MG63 (cell line): ENCODE measurements at regions not wholly inside any gene's neighbourhood (a gene's known extent, or its start where the extent isn't known, plus 50 kb on each side); places are given as distances from the start of the nearest gene placed in this dataset.

Experiments used
- DNase-seq: peaks from one replicate; pipeline ENCODE4 v3.0.0-alpha.2; 2020
- H3K27me3 ChIP-seq: fragments of 250-450 bp; sonication (Bioruptor Pico); 2 replicates; pipeline ENCODE4 v1.5.1; 2020; ENCODE audit warnings: mild to moderate bottlenecking, moderate library complexity
- H3K36me3 ChIP-seq: fragments of 250-450 bp; sonication (Bioruptor Pico); 2 replicates; pipeline ENCODE4 v1.5.1; 2020; ENCODE audit warnings: mild to moderate bottlenecking, moderate library complexity
- H3K4me3 ChIP-seq: fragments of 250-450 bp; sonication (Bioruptor Pico); 2 replicates; pipeline ENCODE4 v1.5.1; 2020; ENCODE audit warnings: mild to moderate bottlenecking, moderate library complexity
- H3K9me3 ChIP-seq: fragments of 250-450 bp; sonication (Bioruptor Pico); 2 replicates; pipeline ENCODE4 v1.5.1; 2020; ENCODE audit warnings: mild to moderate bottlenecking, moderate library complexity

- H3K9me3 ChIP-seq, result peaks cover 4% of the 10 kb centered on the region
- H3K27me3 ChIP-seq, result no peaks in the 10 kb centered on the region; the same call in 1 of the 2 replicates
- H3K4me3 ChIP-seq, result no peak overlapping the region
- DNase-seq, result no peak
- H3K36me3 ChIP-seq, result no peaks in the 10 kb centered on the region
These were observed 63.1 kb downstream of the TSN start for GRCh38 chr2:121818546-121818945.

DNA sequence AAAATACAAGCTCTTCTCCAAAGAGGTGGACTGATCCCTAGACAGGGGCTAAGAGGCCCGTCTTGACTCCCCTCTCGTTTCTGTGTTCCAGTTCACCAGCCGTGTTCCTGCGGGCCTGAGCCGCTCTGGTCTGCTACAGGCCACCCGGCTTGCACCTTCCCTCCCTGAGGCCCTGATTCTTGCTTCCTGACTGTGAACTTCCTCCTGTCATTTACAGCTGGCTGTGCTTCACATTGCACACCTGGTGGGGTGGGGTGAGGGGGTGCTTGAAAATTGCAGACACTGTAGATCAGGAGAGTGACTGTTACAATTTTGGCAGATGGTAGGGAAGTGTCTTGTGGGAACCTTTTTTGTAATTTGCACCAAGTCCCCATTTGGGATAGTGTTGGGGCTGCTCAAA lies 64.4 kb downstream of the TSN start:
- H3K36me3 ChIP-seq, result no peaks in the 10 kb centered on the region
- H3K9me3 ChIP-seq, result peaks cover 4% of the 10 kb centered on the region
- no peaks in the 10 kb centered on the region; the same call in 1 of the 2 replicates for H3K27me3 ChIP-seq
- no peak for DNase-seq
- no peak overlapping the region for H3K4me3 ChIP-seq

- Histone ChIP-seq H3K36me3 (no peaks in the 10 kb centered on the region), H3K9me3 (peaks cover 4% of the 10 kb centered on the region), H3K4me3 (no peak overlapping the region), H3K27me3 (no peaks in the 10 kb centered on the region; the same call in 1 of the 2 replicates)
- no peak for DNase-seq
These were observed 66.2 kb downstream of the TSN start for GRCh38 chr2:121821476-121822158.

DNA sequence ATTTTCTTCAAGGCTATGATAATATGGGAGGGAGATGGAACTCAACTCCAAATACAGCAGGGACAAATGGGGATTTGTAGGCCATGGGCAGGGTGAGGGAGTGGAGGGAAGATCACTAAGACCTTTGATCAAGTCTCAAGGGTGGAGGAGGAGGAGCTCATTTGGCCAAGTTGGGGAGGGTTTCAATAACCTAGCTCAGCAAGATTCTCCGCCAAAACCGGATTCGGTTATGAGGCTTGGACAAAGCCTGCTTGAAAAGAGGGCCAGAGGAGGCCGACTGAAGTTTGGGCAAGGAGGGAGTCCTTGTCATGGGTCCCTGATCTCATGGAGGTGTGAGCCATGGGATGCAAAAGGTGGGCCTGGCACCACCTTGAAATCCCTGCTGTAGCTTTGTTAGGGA lies 68.8 kb downstream of the TSN start:
- no peak for DNase-seq
- Histone ChIP-seq H3K27me3 (no peaks in the 10 kb centered on the region; the same call in 1 of the 2 replicates), H3K4me3 (no peak overlapping the region), H3K9me3 (no peaks in the 10 kb centered on the region), H3K36me3 (no peaks in the 10 kb centered on the region)

GRCh38 chr2:121825003-121825950 lies 69.8 kb downstream of the TSN start:
- H3K9me3 ChIP-seq, result no peaks in the 10 kb centered on the region
- no peak overlapping the region for H3K4me3 ChIP-seq
- no peaks in the 10 kb centered on the region for H3K36me3 ChIP-seq
- DNase-seq, result no peak
- no peaks in the 10 kb centered on the region; the same call in 1 of the 2 replicates for H3K27me3 ChIP-seq

DNA sequence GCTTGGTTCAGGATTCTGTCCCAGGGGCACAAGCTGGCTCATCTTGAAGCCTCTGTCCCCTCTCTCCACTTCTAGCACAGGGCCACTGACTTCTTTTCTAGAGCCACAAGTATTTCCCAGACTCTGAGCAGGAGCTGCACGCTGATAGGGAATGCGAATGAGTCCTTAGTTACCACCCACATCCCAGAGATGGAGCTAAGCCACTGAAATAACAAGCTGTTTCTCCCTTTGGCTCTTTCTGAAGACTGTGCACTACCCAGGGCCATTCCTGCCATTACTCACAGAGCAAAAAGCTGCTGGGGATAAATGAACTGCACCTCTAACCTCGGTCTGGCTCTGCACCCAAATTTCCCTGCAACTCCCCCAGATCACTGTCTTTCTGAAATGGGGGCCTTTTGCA lies 70.6 kb downstream of the TSN start:
- DNase-seq, result no peak
- Histone ChIP-seq H3K27me3 (no peaks in the 10 kb centered on the region; the same call in 1 of the 2 replicates), H3K9me3 (no peaks in the 10 kb centered on the region), H3K4me3 (no peak overlapping the region), H3K36me3 (no peaks in the 10 kb centered on the region)

GRCh38 chr2:121828281-121828731 lies 72.9 kb downstream of the TSN start:
- Histone ChIP-seq H3K9me3 (no peaks in the 10 kb centered on the region), H3K36me3 (no peaks in the 10 kb centered on the region), H3K4me3 (no peak overlapping the region), H3K27me3 (no peaks in the 10 kb centered on the region; the same call in 1 of the 2 replicates)
- DNase-seq, result no peak

DNA sequence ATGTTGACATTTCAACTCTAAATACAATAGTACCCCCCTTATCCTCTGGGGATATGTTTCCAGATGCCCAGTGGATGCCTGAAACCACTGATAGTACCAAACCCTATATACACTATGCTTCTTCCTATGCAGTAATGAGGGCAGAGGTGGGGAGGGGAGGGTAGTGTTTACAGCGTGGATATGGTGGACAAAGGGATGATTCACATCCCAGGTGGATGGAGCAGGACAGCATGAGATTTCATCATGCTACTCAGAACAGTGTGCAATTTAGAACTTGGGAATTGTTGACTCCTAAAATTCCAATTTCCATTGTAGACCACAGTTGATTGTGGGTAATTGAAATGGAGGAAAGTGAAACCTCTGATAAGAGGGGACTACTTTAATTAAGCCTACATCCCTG lies 75.4 kb downstream of the TSN start:
- Histone ChIP-seq H3K4me3 (no peak overlapping the region), H3K27me3 (no peaks in the 10 kb centered on the region), H3K36me3 (no peaks in the 10 kb centered on the region), H3K9me3 (no peaks in the 10 kb centered on the region)
- no peak for DNase-seq

- no peak for DNase-seq
- H3K9me3 ChIP-seq, result no peaks in the 10 kb centered on the region
- no peak overlapping the region for H3K4me3 ChIP-seq
- H3K27me3 ChIP-seq, result no peaks in the 10 kb centered on the region; the same call in 1 of the 2 replicates
- no peaks in the 10 kb centered on the region for H3K36me3 ChIP-seq
These were observed 76.4 kb downstream of the TSN start for GRCh38 chr2:121831841-121832240.

DNA sequence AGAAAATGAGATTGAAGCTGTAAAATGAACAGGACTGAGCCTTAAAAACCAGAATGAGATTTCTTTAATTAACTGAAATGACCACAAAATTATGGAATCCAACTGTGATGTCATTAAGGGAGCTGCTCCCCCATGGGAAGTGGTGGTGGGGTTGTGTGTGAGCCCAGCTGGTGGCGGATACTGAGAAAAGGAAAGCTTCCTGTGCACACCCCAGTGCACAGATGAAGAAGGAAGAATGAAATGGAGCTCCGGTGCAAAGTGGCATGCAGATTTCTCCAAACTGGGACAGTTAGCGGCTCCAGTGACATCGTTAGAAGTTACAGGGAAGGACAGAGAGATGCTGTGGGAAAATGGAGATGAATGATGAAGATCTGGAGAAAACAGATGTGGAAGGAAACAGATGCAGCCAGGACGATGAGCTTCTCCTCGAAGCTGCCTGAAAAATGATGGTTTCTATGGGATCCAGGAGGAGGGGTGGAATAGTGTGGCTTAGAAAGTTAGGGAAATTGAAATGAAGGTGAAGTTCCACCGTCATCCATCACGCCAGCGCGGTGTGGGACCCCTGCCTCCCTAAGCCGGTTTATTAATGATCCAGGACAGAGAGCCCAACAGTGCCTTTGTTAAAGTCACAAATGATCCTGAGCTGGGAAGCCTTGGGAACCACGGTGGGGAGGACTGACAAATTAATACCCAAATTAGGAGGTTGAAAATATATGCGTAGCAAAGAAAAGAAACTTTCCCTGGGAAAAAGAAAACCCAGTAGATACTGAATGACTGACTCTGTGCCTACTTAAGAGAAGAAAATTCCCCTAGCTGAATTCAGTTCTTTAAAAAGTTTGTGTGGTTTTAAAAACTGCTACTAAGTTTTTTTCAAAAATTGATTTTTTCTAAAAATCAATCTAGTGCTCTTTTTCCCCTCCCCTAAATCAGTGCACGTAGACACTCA lies 77.2 kb downstream of the TSN start:
- no peak for DNase-seq
- Histone ChIP-seq H3K36me3 (no peaks in the 10 kb centered on the region), H3K4me3 (no peak overlapping the region), H3K9me3 (no peaks in the 10 kb centered on the region), H3K27me3 (no peaks in the 10 kb centered on the region; the same call in 1 of the 2 replicates)

GRCh38 chr2:121833358-121833723 lies 77.9 kb downstream of the TSN start:
- DNase-seq, result no peak
- H3K4me3 ChIP-seq, result no peak overlapping the region
- no peaks in the 10 kb centered on the region for H3K9me3 ChIP-seq
- H3K36me3 ChIP-seq, result no peaks in the 10 kb centered on the region
- H3K27me3 ChIP-seq, result no peaks in the 10 kb centered on the region; the same call in 1 of the 2 replicates

DNA sequence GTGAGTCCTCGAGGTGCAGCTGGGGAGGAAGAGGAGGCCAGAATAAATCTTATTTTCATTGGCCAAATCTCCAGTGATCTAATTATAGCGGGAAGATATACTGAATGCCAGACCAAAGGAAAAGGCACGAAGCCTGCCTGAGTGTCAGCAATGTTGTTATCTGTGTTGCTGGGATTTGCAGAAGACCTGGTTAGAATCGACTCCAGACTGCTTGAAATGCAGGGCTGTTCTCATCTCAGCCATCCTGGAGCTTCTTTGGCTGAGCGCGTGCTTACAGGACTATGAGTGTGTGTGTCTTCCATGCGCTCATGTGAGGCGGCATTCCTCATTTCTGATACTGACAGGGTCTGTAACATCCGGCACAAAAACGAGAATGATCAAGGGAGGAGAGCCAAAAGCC lies 81.2 kb downstream of the TSN start:
- no peak overlapping the region for H3K4me3 ChIP-seq
- H3K27me3 ChIP-seq, result peaks cover 4% of the 10 kb centered on the region; the same call in 1 of the 2 replicates
- H3K9me3 ChIP-seq, result no peaks in the 10 kb centered on the region
- no peak for DNase-seq
- H3K36me3 ChIP-seq, result no peaks in the 10 kb centered on the region

GRCh38 chr2:121837591-121837990 lies 82.1 kb downstream of the TSN start:
- Histone ChIP-seq H3K36me3 (no peaks in the 10 kb centered on the region), H3K9me3 (no peaks in the 10 kb centered on the region), H3K4me3 (no peak overlapping the region), H3K27me3 (peaks cover 4% of the 10 kb centered on the region)
- no peak for DNase-seq

DNA sequence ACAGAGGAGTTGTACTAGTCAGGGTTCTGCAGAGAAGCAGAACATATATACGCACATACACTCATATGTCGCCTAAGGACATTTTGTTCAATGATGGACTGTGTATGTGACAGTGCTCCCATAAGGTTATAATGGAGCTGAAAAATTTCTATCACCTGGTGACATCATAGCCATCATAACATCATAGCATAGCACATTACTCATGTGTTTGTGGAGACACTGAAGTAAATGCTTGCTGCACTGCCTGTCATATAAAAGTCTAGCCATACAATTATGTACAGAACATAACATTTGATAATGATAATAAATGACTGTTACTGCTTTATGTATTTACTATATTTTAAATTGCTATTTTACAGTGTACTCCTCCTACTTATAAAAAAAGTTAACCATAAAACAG lies 83.1 kb downstream of the TSN start:
- Histone ChIP-seq H3K27me3 (peaks cover 4% of the 10 kb centered on the region), H3K4me3 (no peak overlapping the region), H3K36me3 (no peaks in the 10 kb centered on the region), H3K9me3 (no peaks in the 10 kb centered on the region)
- no peak for DNase-seq

- Histone ChIP-seq H3K4me3 (no peak overlapping the region), H3K36me3 (no peaks in the 10 kb centered on the region), H3K27me3 (peaks cover 4% of the 10 kb centered on the region), H3K9me3 (no peaks in the 10 kb centered on the region)
- no peak for DNase-seq
These were observed 84.1 kb downstream of the TSN start for GRCh38 chr2:121839584-121839983.

DNA sequence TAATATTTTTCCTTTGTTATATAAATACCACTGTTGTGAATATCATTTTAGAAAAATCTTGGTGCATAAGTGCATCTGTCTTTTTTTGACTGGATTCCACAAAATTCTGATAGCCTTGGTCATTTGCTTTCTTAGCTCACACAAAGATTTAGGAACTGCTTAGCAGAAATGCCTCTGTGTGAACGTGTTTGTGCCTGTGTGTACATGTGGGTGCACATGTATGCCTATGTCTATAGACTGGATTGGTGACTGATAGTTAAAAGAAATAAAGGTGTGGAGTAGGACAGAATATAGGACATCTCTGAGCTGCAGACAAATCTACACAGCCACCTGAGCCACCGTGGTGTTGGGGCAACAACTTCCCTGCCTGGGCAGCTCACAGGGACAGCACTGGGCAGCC lies 93.8 kb downstream of the TSN start:
- no peak for DNase-seq
- H3K36me3 ChIP-seq, result no peaks in the 10 kb centered on the region
- no peaks in the 10 kb centered on the region for H3K9me3 ChIP-seq
- peaks cover 4% of the 10 kb centered on the region; the same call in 1 of the 2 replicates for H3K27me3 ChIP-seq
- no peak overlapping the region for H3K4me3 ChIP-seq
